Lung (tissue), 11 donors: ENCODE measurements at regions not wholly inside any gene's neighbourhood (a gene's known extent, or its start where the extent isn't known, plus 50 kb on each side); places are given as distances from the start of the nearest gene placed in this dataset.

Source experiments
- ATAC-seq: fragments of 200-7000 bp; cut with Tn5 transposase; one replicate; pipeline ENCODE4 v1.9.1; 2020; ENCODE audit warnings: moderate number of reproducible peaks; ENCODE audit not compliant: insufficient read depth, low FRiP score
- DNase-seq, 3 donors: peaks; one replicate each; pipeline ENCODE4 v3.0.0-alpha.2; 2013 to 2017
- H3K27ac ChIP-seq, 2 donors: one replicate each; pipeline ENCODE4 v1.5.1; 2013; ENCODE audit warnings: mild to moderate bottlenecking in 2 of 2, moderate library complexity in 2 of 2, control low read depth in 1 of 2, inconsistent platforms in 1 of 2, low read depth in 1 of 2, low read length in 1 of 2
- H3K27me3 ChIP-seq, 3 donors: one replicate each; pipeline ENCODE4 v1.5.1; 2013; ENCODE audit warnings: low read length in 2 of 3; ENCODE audit not compliant: control insufficient read depth in 3 of 3, insufficient read depth in 3 of 3
- H3K36me3 ChIP-seq, 4 donors: one replicate each; pipeline ENCODE4 v1.5.1; 2013; ENCODE audit warnings: low read length in 4 of 4, mild to moderate bottlenecking in 1 of 4, moderate library complexity in 1 of 4; ENCODE audit not compliant: control insufficient read depth in 4 of 4, insufficient read depth in 4 of 4
- H3K4me1 ChIP-seq, 5 donors: one replicate each; pipeline ENCODE4 v1.5.1; 2013; ENCODE audit warnings: low read length in 5 of 5, mild to moderate bottlenecking in 2 of 5, moderate library complexity in 1 of 5; ENCODE audit not compliant: control insufficient read depth in 5 of 5, insufficient read depth in 5 of 5
- H3K4me3 ChIP-seq: one replicate; pipeline ENCODE4 v1.5.1; 2013; ENCODE audit warnings: mild to moderate bottlenecking, control low read depth, moderate library complexity
- H3K9ac ChIP-seq, 2 donors: one replicate each; pipeline ENCODE4 v1.5.1; 2013; ENCODE audit warnings: low read length in 2 of 2, control low read depth in 1 of 2; ENCODE audit not compliant: insufficient read depth in 1 of 2
- H3K9me3 ChIP-seq, 4 donors: one replicate each; pipeline ENCODE4 v1.5.1; 2013; ENCODE audit warnings: low read length in 3 of 4, mild to moderate bottlenecking in 1 of 4, moderate library complexity in 1 of 4; ENCODE audit not compliant: control insufficient read depth in 4 of 4, insufficient read depth in 3 of 4
- WGBS, 2 donors: extraction: QIAGEN DNeasy Blood & Tissue Kit; methylation state at CpG; one replicate each; pipeline ENCODE4 v1.1.7; 2013; 5-methylcytosine and 5-hydroxymethylcytosine counted together
- TF ChIP-seq, protein P1 (sequence below): IDR thresholded peaks from 2 replicates; pipeline ENCODE4 v1.5.1; 2012; ENCODE audit warnings: mild to moderate bottlenecking; ENCODE audit errors: control extremely low read depth, extremely low read depth
- donor health status: control.
- donor health status: control.
- donor health status: Bipolar disorder and iron deficiency.
- donor health status: healthy.
- donor health status: DM: yes; HTN: yes; CAD: no.

DNA sequence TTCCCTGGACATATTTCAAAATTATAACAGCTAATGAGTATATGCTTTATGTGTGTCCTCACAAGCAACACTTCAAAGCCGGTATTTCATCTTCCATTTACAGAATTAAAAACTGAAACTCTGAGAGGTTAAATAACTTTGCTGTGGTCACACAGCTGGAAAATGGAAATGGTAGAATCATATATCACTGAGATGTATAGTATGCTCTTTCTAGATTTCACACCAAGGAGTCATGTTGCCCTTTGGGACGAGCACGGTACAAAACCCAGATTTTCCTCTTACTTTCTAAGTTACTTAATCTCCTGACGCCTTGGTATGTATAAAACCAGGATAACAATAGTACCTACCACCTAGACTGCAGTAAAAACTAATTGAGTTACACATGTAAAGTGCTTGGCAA lies 152.6 kb upstream of the GRIP1 start:
- H3K27me3 ChIP-seq = no peaks in the 10 kb centered on the region

DNA sequence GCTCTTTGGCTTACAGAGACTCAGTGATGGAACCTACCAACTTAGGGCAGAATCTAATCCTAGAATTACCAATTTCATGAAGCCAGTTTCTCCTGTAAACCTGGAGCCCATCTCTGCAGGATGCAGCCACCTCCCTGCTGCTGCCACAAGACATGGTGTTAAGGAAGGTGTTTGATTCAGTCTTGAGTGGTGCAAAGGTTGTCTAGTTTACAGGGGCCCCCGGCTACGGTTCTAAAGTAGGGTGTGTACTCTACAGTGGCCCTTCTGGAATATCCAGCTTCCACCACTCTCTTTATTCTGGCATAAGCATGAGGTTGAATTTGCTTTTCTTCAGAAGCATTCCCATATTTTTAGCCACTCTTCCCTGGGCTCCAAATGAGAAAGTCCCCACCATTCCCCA lies 154.1 kb upstream of the GRIP1 start:
- H3K9me3 ChIP-seq = no peaks in the 10 kb centered on the region
- TF ChIP-seq, protein P1, sequence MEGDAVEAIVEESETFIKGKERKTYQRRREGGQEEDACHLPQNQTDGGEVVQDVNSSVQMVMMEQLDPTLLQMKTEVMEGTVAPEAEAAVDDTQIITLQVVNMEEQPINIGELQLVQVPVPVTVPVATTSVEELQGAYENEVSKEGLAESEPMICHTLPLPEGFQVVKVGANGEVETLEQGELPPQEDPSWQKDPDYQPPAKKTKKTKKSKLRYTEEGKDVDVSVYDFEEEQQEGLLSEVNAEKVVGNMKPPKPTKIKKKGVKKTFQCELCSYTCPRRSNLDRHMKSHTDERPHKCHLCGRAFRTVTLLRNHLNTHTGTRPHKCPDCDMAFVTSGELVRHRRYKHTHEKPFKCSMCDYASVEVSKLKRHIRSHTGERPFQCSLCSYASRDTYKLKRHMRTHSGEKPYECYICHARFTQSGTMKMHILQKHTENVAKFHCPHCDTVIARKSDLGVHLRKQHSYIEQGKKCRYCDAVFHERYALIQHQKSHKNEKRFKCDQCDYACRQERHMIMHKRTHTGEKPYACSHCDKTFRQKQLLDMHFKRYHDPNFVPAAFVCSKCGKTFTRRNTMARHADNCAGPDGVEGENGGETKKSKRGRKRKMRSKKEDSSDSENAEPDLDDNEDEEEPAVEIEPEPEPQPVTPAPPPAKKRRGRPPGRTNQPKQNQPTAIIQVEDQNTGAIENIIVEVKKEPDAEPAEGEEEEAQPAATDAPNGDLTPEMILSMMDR = no peak
- WGBS, 2 donors = 78 to 90% methylated on average over 2 of the region's 2 CpGs
- H3K27me3 ChIP-seq = no peaks in the 10 kb centered on the region
- DNase-seq = no peak
- no peak for ATAC-seq
- H3K4me3 ChIP-seq = no peak overlapping the region
- H3K9ac ChIP-seq = no peak overlapping the region
- no peak overlapping the region for H3K27ac ChIP-seq
- H3K4me1 ChIP-seq = no peaks in the 10 kb centered on the region
- no peaks in the 10 kb centered on the region for H3K36me3 ChIP-seq

More for the DNA sequence above, 152.6 kb upstream of the GRIP1 start:
- 62 to 74% methylated on average over 4 of the region's 4 CpGs for WGBS, 2 donors
- TF ChIP-seq, protein P1 = no peak
- Histone ChIP-seq H3K27ac (no peak overlapping the region), H3K9ac (no peak overlapping the region), H3K4me3 (no peak overlapping the region), H3K36me3 (no peaks in the 10 kb centered on the region), H3K9me3 (no peaks in the 10 kb centered on the region), H3K4me1 (no peaks in the 10 kb centered on the region)
- DNase-seq (no peak), ATAC-seq (no peak)

DNA sequence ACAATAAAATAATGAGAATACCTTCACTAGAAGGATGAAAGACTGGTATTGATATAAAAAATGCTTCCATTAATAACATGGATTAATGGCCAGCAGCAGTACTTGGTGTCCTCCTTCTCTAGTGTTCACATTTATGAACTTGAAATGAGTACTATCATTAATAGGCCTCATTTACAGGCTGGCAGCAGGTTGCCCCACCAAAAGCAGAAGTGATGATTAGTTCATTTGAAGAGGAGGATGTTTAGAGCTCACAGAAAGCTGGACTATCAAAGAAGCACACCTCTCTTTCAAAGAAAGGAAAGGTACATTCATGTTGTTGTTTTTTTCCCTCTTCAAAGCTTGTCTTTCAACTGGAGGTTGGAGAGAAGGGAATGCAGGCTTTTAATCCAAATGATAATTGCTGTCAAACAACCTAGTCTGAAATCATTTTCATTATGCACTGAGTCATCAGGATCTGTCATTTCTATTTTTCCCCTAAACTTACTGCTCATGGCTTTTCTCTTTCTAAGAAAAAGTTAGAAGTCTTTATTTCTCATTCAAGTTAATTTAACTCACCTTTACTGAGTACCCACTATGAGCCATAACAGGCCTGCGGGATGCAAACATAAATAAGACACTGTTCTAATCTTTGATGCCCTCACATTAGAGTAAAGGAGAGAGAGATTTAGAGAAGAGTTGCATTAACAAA lies 157.9 kb upstream of the GRIP1 start:
- Histone ChIP-seq H3K9me3 (no peaks in the 10 kb centered on the region), H3K36me3 (no peaks in the 10 kb centered on the region), H3K27me3 (no peaks in the 10 kb centered on the region), H3K9ac (no peak overlapping the region), H3K4me1 (no peaks in the 10 kb centered on the region), H3K4me3 (no peak overlapping the region), H3K27ac (no peak overlapping the region)
- ATAC-seq = no peak
- WGBS, 2 donors = 0 to 55% methylated on average over 1 of the region's 1 CpG
- TF ChIP-seq, protein P1 = no peak
- DNase-seq = no peak

DNA sequence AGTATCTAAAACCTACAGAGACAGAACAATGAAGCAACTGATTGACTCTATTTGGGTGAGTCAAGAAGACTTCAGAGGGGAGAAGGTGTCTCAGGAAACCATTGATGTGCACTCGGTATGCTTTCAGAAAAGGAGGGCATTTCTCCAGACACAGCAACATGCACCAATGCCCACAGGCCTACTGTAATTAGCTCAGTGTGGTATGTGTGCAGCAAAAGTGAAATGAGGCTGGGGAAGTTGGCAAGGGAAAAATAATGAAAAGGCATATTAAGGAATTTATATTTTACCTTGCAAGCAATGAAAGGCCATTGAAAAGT lies 158.4 kb upstream of the GRIP1 start:
- no peak for DNase-seq
- Histone ChIP-seq H3K27me3 (no peaks in the 10 kb centered on the region), H3K4me1 (no peaks in the 10 kb centered on the region), H3K4me3 (no peak overlapping the region), H3K36me3 (no peaks in the 10 kb centered on the region), H3K9ac (no peak overlapping the region), H3K9me3 (no peaks in the 10 kb centered on the region), H3K27ac (no peak overlapping the region)
- 80 to 89% methylated on average over 1 of the region's 1 CpG for WGBS, 2 donors
- ATAC-seq = no peak
- TF ChIP-seq, protein P1 = no peak
